ENCODE measurements at regions not wholly inside any gene's neighbourhood (a gene's known extent, or its start where the extent isn't known, plus 50 kb on each side); places are given as distances from the start of the nearest gene placed in this dataset.

GRCh38 chr5:56515011-56515410 lies 281.9 kb upstream of the ANKRD55 start:
- DNase-seq (ENCODE audit: low read depth in 3 of 3) = no peak

- DNase-seq (ENCODE audit: low read depth in 3 of 3) = no peak
These were observed 281.1 kb upstream of the ANKRD55 start for GRCh38 chr5:56514245-56514644.

GRCh38 chr5:56513141-56513540 lies 280.0 kb upstream of the ANKRD55 start:
- no peak for DNase-seq (ENCODE audit: low read depth in 3 of 3)

- no peak for DNase-seq (ENCODE audit: low read depth in 3 of 3)
These were observed 279.3 kb upstream of the ANKRD55 start for GRCh38 chr5:56512313-56512996.

GRCh38 chr5:56511326-56511841 lies 278.3 kb upstream of the ANKRD55 start:
- DNase-seq (ENCODE audit: low read depth in 3 of 3) = no peak

- DNase-seq (ENCODE audit: low read depth in 3 of 3) = no peak
These were observed 275.1 kb upstream of the ANKRD55 start for GRCh38 chr5:56508249-56508648.

- no peak for DNase-seq (ENCODE audit: low read depth in 3 of 3)
These were observed 274.3 kb upstream of the ANKRD55 start for GRCh38 chr5:56507351-56507930.

- DNase-seq (ENCODE audit: low read depth in 3 of 3) = no peak
These were observed 273.3 kb upstream of the ANKRD55 start for GRCh38 chr5:56506211-56506965.

- DNase-seq (ENCODE audit: low read depth in 3 of 3) = no peak
These were observed 270.8 kb upstream of the ANKRD55 start for GRCh38 chr5:56503929-56504328.

GRCh38 chr5:56501781-56502557 lies 268.8 kb upstream of the ANKRD55 start:
- no peak for DNase-seq (ENCODE audit: low read depth in 3 of 3)

- DNase-seq (ENCODE audit: low read depth in 3 of 3) = no peak
These were observed 266.8 kb upstream of the ANKRD55 start for GRCh38 chr5:56499901-56500300.

- DNase-seq (ENCODE audit: low read depth in 3 of 3) = no peak
These were observed 266.4 kb upstream of the ANKRD55 start for GRCh38 chr5:56499491-56499890.

GRCh38 chr5:56498759-56499395 lies 265.7 kb upstream of the ANKRD55 start:
- DNase-seq (ENCODE audit: low read depth in 3 of 3) = no peak

- DNase-seq (ENCODE audit: low read depth in 3 of 3) = no peak
These were observed 263.5 kb upstream of the ANKRD55 start for GRCh38 chr5:56496581-56497063.

- DNase-seq (ENCODE audit: low read depth in 3 of 3) = no peak
These were observed 261.2 kb upstream of the ANKRD55 start for GRCh38 chr5:56494300-56494731.

GRCh38 chr5:56493766-56494165 lies 260.6 kb upstream of the ANKRD55 start:
- DNase-seq (ENCODE audit: low read depth in 3 of 3) = no peak

GRCh38 chr5:56493308-56493707 lies 260.2 kb upstream of the ANKRD55 start:
- no peak for DNase-seq (ENCODE audit: low read depth in 3 of 3)

- no peak for DNase-seq (ENCODE audit: low read depth in 3 of 3)
These were observed 259.7 kb upstream of the ANKRD55 start for GRCh38 chr5:56492812-56493211.

GRCh38 chr5:56490971-56491468 lies 257.9 kb upstream of the ANKRD55 start:
- peak in 2 of 3 donors; percentile 36 to 48 for DNase-seq (ENCODE audit: low read depth in 3 of 3)

- no peak for DNase-seq (ENCODE audit: low read depth in 3 of 3)
These were observed 256.1 kb upstream of the ANKRD55 start for GRCh38 chr5:56489272-56489671.

- no peak for DNase-seq (ENCODE audit: low read depth in 3 of 3)
These were observed 254.5 kb upstream of the ANKRD55 start for GRCh38 chr5:56487528-56488115.
